ENCODE measurements at regions not wholly inside any gene's neighbourhood (a gene's known extent, or its start where the extent isn't known, plus 50 kb on each side); places are given as distances from the start of the nearest gene placed in this dataset.

GRCh38 chr17:71937914-71938313 lies 182.9 kb upstream of the SOX9 start:
- H3K36me3 ChIP-seq, result no peaks in the 10 kb centered on the region
- no peak overlapping the region for H3K27ac ChIP-seq
- H3K4me3 ChIP-seq, result no peak overlapping the region
- no peak for ATAC-seq
- no peaks in the 10 kb centered on the region for H3K9me3 ChIP-seq
- no peaks in the 10 kb centered on the region for H3K27me3 ChIP-seq
- intact Hi-C loops (cut with DNase I), result no loop called here
- no peak for TF ChIP-seq POLR2A (IDR thresholded peaks at IDR 0.05)
- TF ChIP-seq CTCF (IDR thresholded peaks at IDR 0.05), result no peak
- no peaks in the 10 kb centered on the region for H3K4me1 ChIP-seq
- 50% methylated on average over 2 of the region's 2 CpGs for WGBS (ENCODE audit: insufficient coverage, low coverage, low lambda C conversion rate, missing lambda C conversion rate)
- no peak for DNase-seq

DNA sequence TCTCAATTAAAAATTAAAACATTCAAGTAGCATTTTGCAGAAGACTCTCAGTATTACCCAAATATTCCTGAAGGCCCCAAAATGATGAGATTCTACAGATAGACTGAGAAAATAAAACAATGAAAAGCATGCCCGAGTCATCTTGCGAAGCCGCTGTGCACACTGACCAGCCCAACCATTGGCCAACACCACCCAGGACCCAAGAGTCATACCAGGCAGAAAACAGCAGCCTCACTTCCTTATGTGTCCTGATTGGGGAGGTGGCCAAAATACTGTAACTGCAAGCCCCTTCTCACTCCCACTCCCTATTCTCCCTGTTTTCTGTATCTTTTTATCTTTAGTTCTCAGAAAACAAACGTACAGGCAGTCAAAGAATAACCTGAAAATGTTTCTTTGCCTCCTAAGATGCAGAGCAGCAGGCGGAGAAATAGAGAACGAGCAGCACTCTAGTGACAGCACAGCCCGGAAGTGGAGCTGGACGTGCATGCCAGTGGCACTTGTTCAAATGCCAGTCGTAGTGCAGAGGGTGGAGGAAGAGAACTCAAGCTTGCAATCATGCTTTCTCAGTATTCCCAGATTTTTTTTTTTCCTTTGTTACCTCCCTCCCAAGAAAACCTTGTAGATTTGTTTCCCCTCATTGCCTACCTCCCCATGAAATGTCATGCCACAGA lies 182.3 kb upstream of the SOX9 start:
- TF ChIP-seq CTCF (IDR thresholded peaks at IDR 0.05), result no peak
- no peak for TF ChIP-seq POLR2A (IDR thresholded peaks at IDR 0.05)
- no peak for ATAC-seq

DNA sequence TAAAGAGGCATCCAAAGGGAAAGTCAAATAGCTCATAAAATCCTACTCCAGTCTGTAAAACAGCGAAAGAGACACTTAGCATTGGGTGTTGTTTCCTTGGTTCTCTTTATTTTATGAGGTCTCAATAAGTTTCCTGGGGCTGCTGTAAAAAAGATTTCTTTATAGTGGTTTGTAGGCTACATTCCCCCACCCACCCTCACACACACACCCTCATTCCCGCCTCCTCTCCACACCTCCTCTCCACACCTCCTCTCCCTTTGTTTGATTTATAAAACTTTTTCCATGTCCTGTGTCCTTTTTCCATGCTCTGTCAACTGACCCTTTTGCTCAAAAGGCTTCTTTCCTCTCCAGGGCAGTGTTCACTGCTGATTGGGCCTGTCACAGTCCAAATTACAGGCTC lies 178.9 kb upstream of the SOX9 start:
- H3K27ac ChIP-seq, result no peak overlapping the region
- H3K4me3 ChIP-seq, result no peak overlapping the region
- WGBS (ENCODE audit: insufficient coverage, low coverage, low lambda C conversion rate, missing lambda C conversion rate), result 74% methylated on average over 2 of the region's 2 CpGs
- no peak for ATAC-seq
- DNase-seq, result no peak
- no peaks in the 10 kb centered on the region for H3K27me3 ChIP-seq
- intact Hi-C loops (cut with DNase I), result no loop called here
- no peaks in the 10 kb centered on the region for H3K9me3 ChIP-seq
- H3K4me1 ChIP-seq, result no peaks in the 10 kb centered on the region
- no peaks in the 10 kb centered on the region for H3K36me3 ChIP-seq
- TF ChIP-seq CTCF (IDR thresholded peaks at IDR 0.05), result no peak

More for the DNA sequence above, 182.3 kb upstream of the SOX9 start:
- Histone ChIP-seq H3K9me3 (no peaks in the 10 kb centered on the region), H3K4me3 (no peak overlapping the region), H3K36me3 (no peaks in the 10 kb centered on the region), H3K27me3 (no peaks in the 10 kb centered on the region), H3K27ac (no peak overlapping the region), H3K4me1 (no peaks in the 10 kb centered on the region)
- no peak for DNase-seq
- intact Hi-C loops (cut with DNase I), result no loop called here
- 65% methylated on average over 9 of the region's 9 CpGs for WGBS (ENCODE audit: insufficient coverage, low coverage, low lambda C conversion rate, missing lambda C conversion rate)

GRCh38 chr17:71942626-71943025 lies 178.2 kb upstream of the SOX9 start:
- 21% methylated on average over 2 of the region's 3 CpGs for WGBS (ENCODE audit: insufficient coverage, low coverage, low lambda C conversion rate, missing lambda C conversion rate)
- Histone ChIP-seq H3K36me3 (no peaks in the 10 kb centered on the region), H3K4me1 (no peaks in the 10 kb centered on the region), H3K27ac (no peak overlapping the region), H3K9me3 (no peaks in the 10 kb centered on the region), H3K27me3 (no peaks in the 10 kb centered on the region), H3K4me3 (no peak overlapping the region)
- DNase-seq, result no peak
- intact Hi-C loops (cut with DNase I), result no loop called here
- TF ChIP-seq POLR2A (IDR thresholded peaks at IDR 0.05) (no peak), CTCF (IDR thresholded peaks at IDR 0.05) (no peak)
- peak in 1 of 4 donors; percentile 30 for ATAC-seq
